ENCODE measurements at regions not wholly inside any gene's neighbourhood (a gene's known extent, or its start where the extent isn't known, plus 50 kb on each side); places are given as distances from the start of the nearest gene placed in this dataset.

GRCh38 chr15:81907521-81907920 lies 138.3 kb downstream of the MEX3B start:
- Histone ChIP-seq H2AFZ (ENCODE audit: low read depth, low read length) (no peak overlapping the region), H3K9ac (ENCODE audit: low read depth, low read length) (no peak overlapping the region), H3K4me2 (ENCODE audit: insufficient read depth, low read length) (no peak overlapping the region), H3K27me3 (ENCODE audit: insufficient read depth, low read length, poor library complexity) (no peaks in the 10 kb centered on the region), H3K36me3 (ENCODE audit: insufficient read depth, low read length) (no peaks in the 10 kb centered on the region), H3K4me3 (ENCODE audit: low read depth in 1 of 2, low read length in 2 of 2) (no peak overlapping the region), H3K79me2 (ENCODE audit: insufficient read depth, low read length) (no peaks in the 10 kb centered on the region), H3K4me1 (ENCODE audit: insufficient read depth, low read length) (peaks cover 18% of the 10 kb centered on the region), H4K20me1 (ENCODE audit: insufficient read depth, low read length) (no peaks in the 10 kb centered on the region), H3K27ac (ENCODE audit: low read length) (no peak overlapping the region), H3K9me3 (ENCODE audit: insufficient read depth, low read length, severe bottlenecking) (no peaks in the 10 kb centered on the region)
- DNase-seq (no peak), ATAC-seq (ENCODE audit: insufficient read depth, low read depth) (no peak)
- TF ChIP-seq CTCF (IDR thresholded peaks at IDR 0.05; ENCODE audit: borderline replicate concordance, extremely low read depth, low read length, poor library complexity, severe bottlenecking) (no peak), EZH2 (IDR thresholded peaks at IDR 0.05; ENCODE audit: borderline replicate concordance, low read depth, low read length, severe bottlenecking) (no peak)

GRCh38 chr15:81905889-81906288 lies 139.9 kb downstream of the MEX3B start:
- ATAC-seq (ENCODE audit: insufficient read depth, low read depth) (no peak), DNase-seq (no peak)
- Histone ChIP-seq H3K27me3 (ENCODE audit: insufficient read depth, low read length, poor library complexity) (no peaks in the 10 kb centered on the region), H3K4me2 (ENCODE audit: insufficient read depth, low read length) (no peak overlapping the region), H2AFZ (ENCODE audit: low read depth, low read length) (no peak overlapping the region), H3K27ac (ENCODE audit: low read length) (no peak overlapping the region), H3K9ac (ENCODE audit: low read depth, low read length) (no peak overlapping the region), H3K36me3 (ENCODE audit: insufficient read depth, low read length) (no peaks in the 10 kb centered on the region), H4K20me1 (ENCODE audit: insufficient read depth, low read length) (no peaks in the 10 kb centered on the region), H3K79me2 (ENCODE audit: insufficient read depth, low read length) (no peaks in the 10 kb centered on the region), H3K4me3 (ENCODE audit: low read depth in 1 of 2, low read length in 2 of 2) (no peak overlapping the region), H3K9me3 (ENCODE audit: insufficient read depth, low read length, severe bottlenecking) (no peaks in the 10 kb centered on the region), H3K4me1 (ENCODE audit: insufficient read depth, low read length) (peaks cover 18% of the 10 kb centered on the region)
- TF ChIP-seq CTCF (IDR thresholded peaks at IDR 0.05; ENCODE audit: borderline replicate concordance, extremely low read depth, low read length, poor library complexity, severe bottlenecking), result no peak
- no peak for TF ChIP-seq EZH2 (IDR thresholded peaks at IDR 0.05; ENCODE audit: borderline replicate concordance, low read depth, low read length, severe bottlenecking)

GRCh38 chr15:81901319-81901718 lies 144.5 kb downstream of the MEX3B start:
- ATAC-seq (ENCODE audit: insufficient read depth, low read depth), result no peak
- H3K4me1 ChIP-seq (ENCODE audit: insufficient read depth, low read length), result no peaks in the 10 kb centered on the region
- no peak overlapping the region for H3K27ac ChIP-seq (ENCODE audit: low read length)
- no peaks in the 10 kb centered on the region for H4K20me1 ChIP-seq (ENCODE audit: insufficient read depth, low read length)
- H2AFZ ChIP-seq (ENCODE audit: low read depth, low read length), result no peak overlapping the region
- no peak for DNase-seq
- no peaks in the 10 kb centered on the region for H3K27me3 ChIP-seq (ENCODE audit: insufficient read depth, low read length, poor library complexity)
- no peak overlapping the region for H3K4me2 ChIP-seq (ENCODE audit: insufficient read depth, low read length)
- no peak overlapping the region for H3K9ac ChIP-seq (ENCODE audit: low read depth, low read length)
- no peaks in the 10 kb centered on the region for H3K36me3 ChIP-seq (ENCODE audit: insufficient read depth, low read length)
- no peak overlapping the region for H3K4me3 ChIP-seq (ENCODE audit: low read depth in 1 of 2, low read length in 2 of 2)
- no peaks in the 10 kb centered on the region for H3K79me2 ChIP-seq (ENCODE audit: insufficient read depth, low read length)
- H3K9me3 ChIP-seq (ENCODE audit: insufficient read depth, low read length, severe bottlenecking), result no peaks in the 10 kb centered on the region
- TF ChIP-seq CTCF (IDR thresholded peaks at IDR 0.05; ENCODE audit: borderline replicate concordance, extremely low read depth, low read length, poor library complexity, severe bottlenecking) (no peak), EZH2 (IDR thresholded peaks at IDR 0.05; ENCODE audit: borderline replicate concordance, low read depth, low read length, severe bottlenecking) (no peak)

GRCh38 chr15:81899730-81900129 lies 146.1 kb downstream of the MEX3B start:
- no peak overlapping the region for H2AFZ ChIP-seq (ENCODE audit: low read depth, low read length)
- no peaks in the 10 kb centered on the region for H4K20me1 ChIP-seq (ENCODE audit: insufficient read depth, low read length)
- H3K27me3 ChIP-seq (ENCODE audit: insufficient read depth, low read length, poor library complexity), result no peaks in the 10 kb centered on the region
- H3K27ac ChIP-seq (ENCODE audit: low read length), result no peak overlapping the region
- DNase-seq (no peak), ATAC-seq (ENCODE audit: insufficient read depth, low read depth) (no peak)
- no peaks in the 10 kb centered on the region for H3K9me3 ChIP-seq (ENCODE audit: insufficient read depth, low read length, severe bottlenecking)
- H3K4me1 ChIP-seq (ENCODE audit: insufficient read depth, low read length), result no peaks in the 10 kb centered on the region
- no peak overlapping the region for H3K4me2 ChIP-seq (ENCODE audit: insufficient read depth, low read length)
- no peaks in the 10 kb centered on the region for H3K36me3 ChIP-seq (ENCODE audit: insufficient read depth, low read length)
- H3K4me3 ChIP-seq (ENCODE audit: low read depth in 1 of 2, low read length in 2 of 2), result no peak overlapping the region
- TF ChIP-seq CTCF (IDR thresholded peaks at IDR 0.05; ENCODE audit: borderline replicate concordance, extremely low read depth, low read length, poor library complexity, severe bottlenecking), result no peak
- TF ChIP-seq EZH2 (IDR thresholded peaks at IDR 0.05; ENCODE audit: borderline replicate concordance, low read depth, low read length, severe bottlenecking), result no peak
- H3K9ac ChIP-seq (ENCODE audit: low read depth, low read length), result no peak overlapping the region
- no peaks in the 10 kb centered on the region for H3K79me2 ChIP-seq (ENCODE audit: insufficient read depth, low read length)

Measured in DND-41 (cell line).